Choroid plexus epithelial cell (primary cell): ENCODE measurements at regions not wholly inside any gene's neighbourhood (a gene's known extent, or its start where the extent isn't known, plus 50 kb on each side); places are given as distances from the start of the nearest gene placed in this dataset.

ENCODE experiments used
- DNase-seq: peaks from one replicate; pipeline ENCODE4 v3.0.0-alpha.2; 2010; ENCODE audit warnings: low read depth
- H3K4me3 ChIP-seq: 2 replicates; pipeline ENCODE4 v1.5.1; 2011; ENCODE audit warnings: low read depth, mild to moderate bottlenecking, control low read depth, low read length, moderate library complexity
- CTCF ChIP-seq: conservative IDR thresholded peaks from 2 replicates; pipeline ENCODE4 v1.5.1; 2011; ENCODE audit warnings: low read depth, mild to moderate bottlenecking, control low read depth, inconsistent platforms, low read length, moderate library complexity

DNA sequence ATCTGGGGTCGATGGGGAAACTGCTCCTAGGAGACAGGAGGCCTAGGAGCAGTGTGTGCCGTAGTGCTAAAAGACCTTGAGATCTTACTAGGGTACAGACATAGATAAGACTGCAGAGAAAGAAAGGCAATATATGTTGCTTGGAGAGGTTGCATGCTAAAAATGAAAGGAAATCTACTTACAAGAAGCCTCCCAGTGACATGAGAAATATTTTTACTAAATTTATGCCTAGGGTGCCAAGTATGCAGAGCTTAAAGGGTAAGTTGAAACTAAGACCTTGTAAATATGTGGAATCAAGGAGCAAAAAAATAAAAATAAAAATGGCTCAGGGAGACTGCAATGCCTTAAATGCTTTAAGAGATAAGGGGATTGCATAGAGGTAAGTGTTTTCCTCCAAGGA is 74.8 kb downstream of the PDE6H start:
- no peak overlapping the region for H3K4me3 ChIP-seq
- DNase-seq = no peak

GRCh38 chr12:15049461-15050153 is 76.8 kb downstream of the PDE6H start:
- no peak overlapping the region for H3K4me3 ChIP-seq
- no peak for DNase-seq
- TF ChIP-seq CTCF = no peak

More for the DNA sequence above, 74.8 kb downstream of the PDE6H start:
- no peak for TF ChIP-seq CTCF

DNA sequence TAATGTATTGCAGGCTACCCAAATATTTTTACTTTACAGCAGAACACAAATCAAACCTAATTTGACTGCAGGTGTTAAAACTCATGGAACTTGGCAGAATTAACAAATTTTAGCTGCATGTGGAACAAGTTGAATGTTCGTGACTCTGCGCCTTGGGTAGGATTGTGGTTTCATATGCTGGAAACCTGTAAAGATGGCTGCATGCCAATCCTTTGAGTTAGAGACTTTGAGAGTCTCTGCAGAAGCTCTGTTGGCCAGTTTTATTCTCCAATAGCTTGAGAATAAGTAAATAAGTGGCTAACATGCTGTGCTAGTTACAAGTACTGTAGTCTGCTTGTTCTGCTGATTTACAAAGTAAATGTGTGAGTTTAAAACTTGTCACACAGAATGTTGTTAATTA is 77.8 kb downstream of the PDE6H start:
- peak; percentile 11 for DNase-seq
- no peak overlapping the region for H3K4me3 ChIP-seq
- no peak for TF ChIP-seq CTCF

DNA sequence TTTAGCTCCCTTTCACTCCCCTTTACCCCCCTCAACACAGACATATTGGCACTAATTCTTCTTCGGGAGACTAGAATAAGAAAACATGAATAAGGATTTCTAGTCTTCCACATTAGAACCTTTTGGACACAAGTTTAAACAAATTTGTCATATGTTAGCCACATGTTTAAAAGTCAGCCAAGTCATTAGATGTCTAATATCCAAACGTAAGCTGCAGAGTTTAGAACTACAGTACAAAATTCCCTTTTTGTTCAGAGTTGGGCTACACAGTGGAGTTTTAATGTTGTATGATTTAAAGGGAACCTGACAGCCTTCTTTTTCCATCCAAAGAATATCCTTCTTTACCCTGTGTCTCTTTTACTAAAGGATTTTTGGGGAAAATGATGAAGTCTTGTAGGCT is 79.8 kb downstream of the PDE6H start:
- no peak overlapping the region for H3K4me3 ChIP-seq
- DNase-seq = no peak

DNA sequence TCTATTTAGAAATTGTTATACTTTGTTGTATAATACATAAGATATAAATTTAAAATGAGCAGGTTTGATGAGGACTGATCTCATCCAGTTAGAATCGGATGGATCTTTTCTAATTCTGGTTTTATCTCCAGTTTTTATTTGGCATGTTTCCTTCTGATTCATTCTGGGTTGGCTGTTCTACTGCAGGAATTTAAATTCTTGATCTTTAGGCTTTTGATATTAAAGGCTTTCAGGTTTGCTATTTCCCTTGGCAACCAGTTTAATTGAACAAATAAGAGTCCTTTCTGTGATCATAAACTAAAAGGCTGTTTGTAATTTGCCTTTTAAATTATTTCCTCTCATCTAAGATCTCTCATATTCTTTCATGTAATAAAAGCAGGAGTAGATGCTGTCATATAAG is 83.4 kb downstream of the PDE6H start:
- DNase-seq = no peak
- no peak overlapping the region for H3K4me3 ChIP-seq
- no peak for TF ChIP-seq CTCF

More for the DNA sequence above, 79.8 kb downstream of the PDE6H start:
- no peak for TF ChIP-seq CTCF
